NCI-H2107 (cell line): ENCODE measurements at regions not wholly inside any gene's neighbourhood (a gene's known extent, or its start where the extent isn't known, plus 50 kb on each side); places are given as distances from the start of the nearest gene placed in this dataset.
"Not testable (repeated sequence)": the region's sequence is repeated elsewhere in the genome, so short reads cannot be mapped to it uniquely, and the experiment has no call there.

Experiments used
- DNase-seq: peaks from one replicate; lab custom pipeline; 2025; lab: John Stamatoyannopoulos, UW

- no peak for DNase-seq
Observed at GRCh38 chr15:70576696-70577095, 186.7 kb downstream of the UACA start.

GRCh38 chr15:70576276-70576675, 187.1 kb downstream of the UACA start:
- DNase-seq, result no peak

- no peak for DNase-seq
Observed at GRCh38 chr15:70575231-70576226, 187.8 kb downstream of the UACA start.

- not testable (repeated sequence) for DNase-seq
Observed at GRCh38 chr15:70574325-70574724, 189.0 kb downstream of the UACA start.

GRCh38 chr15:70573121-70573850, 190.1 kb downstream of the UACA start:
- DNase-seq, result no peak

GRCh38 chr15:70569714-70570231, 193.6 kb downstream of the UACA start:
- no peak for DNase-seq

GRCh38 chr15:70569091-70569713, 194.2 kb downstream of the UACA start:
- DNase-seq, result no peak

GRCh38 chr15:70566989-70567388, 196.4 kb downstream of the UACA start:
- DNase-seq, result no peak

GRCh38 chr15:70566047-70566835, 197.1 kb downstream of the UACA start:
- DNase-seq, result no peak

- DNase-seq, result no peak
Observed at GRCh38 chr15:70563561-70564095, 199.7 kb downstream of the UACA start.

GRCh38 chr15:70562906-70563305, 200.5 kb downstream of the UACA start:
- DNase-seq, result no peak

- no peak for DNase-seq
Observed at GRCh38 chr15:70561885-70562284, 201.5 kb downstream of the UACA start.

- DNase-seq, result no peak
Observed at GRCh38 chr15:70560617-70561328, 202.6 kb downstream of the UACA start.

- no peak for DNase-seq
Observed at GRCh38 chr15:70559265-70560239, 203.8 kb downstream of the UACA start.

GRCh38 chr15:70558406-70559264, 204.7 kb downstream of the UACA start:
- no peak for DNase-seq

- no peak for DNase-seq
Observed at GRCh38 chr15:70557521-70558258, 205.7 kb downstream of the UACA start.

- no peak for DNase-seq
Observed at GRCh38 chr15:70556779-70557178, 206.6 kb downstream of the UACA start.
